Transverse colon (tissue), 3 donors: ENCODE measurements at regions not wholly inside any gene's neighbourhood (a gene's known extent, or its start where the extent isn't known, plus 50 kb on each side); places are given as distances from the start of the nearest gene placed in this dataset.

Experiments used
- EP300 ChIP-seq: sonication (generic); formaldehyde crosslinking; IDR thresholded peaks from one replicate; pipeline ENCODE4 v1.6.1; 2017; ENCODE audit warnings: antibody characterized with exemption, low read depth
- TF ChIP-seq, protein P1 (sequence below), 5 experiments: fragments of 200-600 bp in 3 of 5; fragments of 450-650 bp in 2 of 5; sonication (generic) in 3 of 5; IDR thresholded peaks; 1 replicate in 2 of 5; 2 replicates in 3 of 5; pipeline ENCODE4 v1.5.1; 2016 to 2017; ENCODE audit warnings: antibody characterized with exemption in 5 of 5, inconsistent platforms in 3 of 5, mild to moderate bottlenecking in 2 of 5, moderate library complexity in 1 of 5

DNA sequence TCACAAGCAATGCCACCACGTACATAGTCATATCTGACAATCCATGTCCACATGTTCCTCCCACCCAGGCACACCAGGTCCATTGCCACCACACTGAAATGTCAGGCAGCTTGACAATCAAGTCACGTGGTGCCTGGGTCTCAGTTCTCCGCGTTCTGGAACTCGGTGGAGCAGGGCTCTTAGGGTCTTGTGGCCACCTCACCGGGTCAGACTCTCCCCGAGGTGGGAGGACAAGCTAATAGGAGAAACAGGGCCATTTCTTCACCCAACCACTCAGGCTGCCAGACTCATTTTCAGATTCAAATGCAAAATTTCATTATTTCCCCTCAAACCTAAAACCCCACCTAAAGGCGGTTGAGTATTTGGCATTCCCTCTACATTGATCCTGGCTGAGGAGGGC lies 200.5 kb upstream of the GAS1 start:
- TF ChIP-seq, protein P1, sequence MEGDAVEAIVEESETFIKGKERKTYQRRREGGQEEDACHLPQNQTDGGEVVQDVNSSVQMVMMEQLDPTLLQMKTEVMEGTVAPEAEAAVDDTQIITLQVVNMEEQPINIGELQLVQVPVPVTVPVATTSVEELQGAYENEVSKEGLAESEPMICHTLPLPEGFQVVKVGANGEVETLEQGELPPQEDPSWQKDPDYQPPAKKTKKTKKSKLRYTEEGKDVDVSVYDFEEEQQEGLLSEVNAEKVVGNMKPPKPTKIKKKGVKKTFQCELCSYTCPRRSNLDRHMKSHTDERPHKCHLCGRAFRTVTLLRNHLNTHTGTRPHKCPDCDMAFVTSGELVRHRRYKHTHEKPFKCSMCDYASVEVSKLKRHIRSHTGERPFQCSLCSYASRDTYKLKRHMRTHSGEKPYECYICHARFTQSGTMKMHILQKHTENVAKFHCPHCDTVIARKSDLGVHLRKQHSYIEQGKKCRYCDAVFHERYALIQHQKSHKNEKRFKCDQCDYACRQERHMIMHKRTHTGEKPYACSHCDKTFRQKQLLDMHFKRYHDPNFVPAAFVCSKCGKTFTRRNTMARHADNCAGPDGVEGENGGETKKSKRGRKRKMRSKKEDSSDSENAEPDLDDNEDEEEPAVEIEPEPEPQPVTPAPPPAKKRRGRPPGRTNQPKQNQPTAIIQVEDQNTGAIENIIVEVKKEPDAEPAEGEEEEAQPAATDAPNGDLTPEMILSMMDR (IDR thresholded peaks at IDR 0.05), result no peak
- no peak for TF ChIP-seq EP300
